Activated naive CD4-positive, alpha-beta T cell treated with anti-CD3 and anti-CD28 coated beads, Interleukin-2, amount 10 ng/mL, durations not matched to agents 7 days and 5 days (primary cell): ENCODE measurements at regions not wholly inside any gene's neighbourhood (a gene's known extent, or its start where the extent isn't known, plus 50 kb on each side); places are given as distances from the start of the nearest gene placed in this dataset.
"Not testable (repeated sequence)": the region's sequence is repeated elsewhere in the genome, so short reads cannot be mapped to it uniquely, and the experiment has no call there.

Experiments used
- CTCF ChIA-PET: fragments of 350-600 bp; sonication (Branson Sonifier 250); formaldehyde crosslinking; loops from one replicate; lab custom pipeline; 2021; ENCODE audit warnings: antibody characterized with exemption; lab: Charles Lee
- DNase-seq: peaks from one replicate; pipeline ENCODE4 v3.0.0-alpha.2; 2020
- H3K27ac Mint-ChIP-seq: one replicate; pipeline ENCODE4 v1.8.0; 2021; ENCODE audit warnings: mild to moderate bottlenecking, moderate library complexity, mixed read lengths
- H3K27me3 Mint-ChIP-seq: one replicate; pipeline ENCODE4 v1.8.0; 2021; ENCODE audit warnings: mild to moderate bottlenecking, mixed read lengths
- H3K36me3 Mint-ChIP-seq: one replicate; pipeline ENCODE4 v1.8.0; 2021; ENCODE audit warnings: mixed read lengths
- H3K4me1 Mint-ChIP-seq: one replicate; pipeline ENCODE4 v1.8.0; 2021; ENCODE audit warnings: mixed read lengths
- H3K4me3 Mint-ChIP-seq: one replicate; pipeline ENCODE4 v1.8.0; 2021; ENCODE audit warnings: mild to moderate bottlenecking, moderate library complexity, mixed read lengths
- H3K9me3 Mint-ChIP-seq: one replicate; pipeline ENCODE4 v1.8.0; 2021; ENCODE audit warnings: mixed read lengths

GRCh38 chr1:221576268-221576667 is 165.6 kb downstream of the DUSP10 start:
- Mint-ChIP-seq H3K4me3 (no peak overlapping the region), H3K27ac (no peak overlapping the region), H3K4me1 (no peaks in the 10 kb centered on the region), H3K9me3 (no peaks in the 10 kb centered on the region), H3K36me3 (no peaks in the 10 kb centered on the region), H3K27me3 (no peaks in the 10 kb centered on the region)
- no peak for DNase-seq
- CTCF ChIA-PET, result interaction anchor here (0.6 kb wide), 1 partner anchor 557 kb away, joined by 3 read pairs; no protein-coding TSS in a partner anchor

DNA sequence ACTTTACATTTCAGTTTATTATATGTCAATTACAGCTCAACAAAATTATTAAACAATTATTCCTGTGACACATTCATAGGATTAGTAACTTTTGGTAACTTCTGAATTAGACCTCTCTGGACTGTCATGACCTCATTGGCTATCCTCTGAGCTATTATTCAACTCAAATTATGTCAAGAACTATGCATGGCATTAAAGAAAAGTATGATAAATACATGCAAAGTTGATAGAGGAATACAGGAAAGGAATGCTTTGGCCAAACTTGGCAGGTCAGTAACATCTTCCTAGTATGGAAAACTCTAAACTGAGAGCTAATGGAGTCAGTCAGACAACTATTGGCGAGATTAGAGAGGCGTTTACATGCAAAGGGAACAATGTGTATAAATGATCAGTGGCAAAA is 158.4 kb downstream of the DUSP10 start:
- Mint-ChIP-seq H3K4me3 (no peak overlapping the region), H3K27ac (peak overlapping the region; percentile 9)
- CTCF ChIA-PET, result no interaction called here

GRCh38 chr1:221587013-221587412 is 154.9 kb downstream of the DUSP10 start:
- H3K9me3 Mint-ChIP-seq, DNase-seq, H3K27me3 Mint-ChIP-seq, H3K27ac Mint-ChIP-seq, H3K36me3 Mint-ChIP-seq, CTCF ChIA-PET, H3K4me1 Mint-ChIP-seq, H3K4me3 Mint-ChIP-seq: not testable (repeated sequence)

More for the DNA sequence above, 158.4 kb downstream of the DUSP10 start:
- Mint-ChIP-seq H3K36me3 (no peaks in the 10 kb centered on the region), H3K27me3 (peaks cover 9% of the 10 kb centered on the region), H3K4me1 (no peaks in the 10 kb centered on the region), H3K9me3 (no peaks in the 10 kb centered on the region)
- DNase-seq, result no peak

DNA sequence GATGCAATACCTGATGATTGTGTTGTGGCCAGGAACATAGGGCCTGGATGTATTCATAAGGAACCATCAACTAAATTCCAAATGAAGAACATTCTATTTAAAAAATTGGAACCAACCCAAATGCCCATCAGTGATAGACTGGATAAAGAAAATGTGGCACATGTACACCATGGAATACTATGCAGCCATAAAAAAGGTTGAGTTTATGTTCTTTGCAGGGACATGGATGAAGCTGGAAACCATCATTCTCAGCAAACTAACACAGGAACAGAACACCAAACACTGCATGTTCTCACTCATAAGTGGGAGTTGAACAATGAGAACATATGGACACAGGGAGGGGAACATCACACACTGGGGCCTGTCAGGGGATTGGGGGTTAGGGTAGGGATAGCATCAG is 150.6 kb downstream of the DUSP10 start:
- H3K4me1 Mint-ChIP-seq, H3K9me3 Mint-ChIP-seq: not testable (repeated sequence)

DNA sequence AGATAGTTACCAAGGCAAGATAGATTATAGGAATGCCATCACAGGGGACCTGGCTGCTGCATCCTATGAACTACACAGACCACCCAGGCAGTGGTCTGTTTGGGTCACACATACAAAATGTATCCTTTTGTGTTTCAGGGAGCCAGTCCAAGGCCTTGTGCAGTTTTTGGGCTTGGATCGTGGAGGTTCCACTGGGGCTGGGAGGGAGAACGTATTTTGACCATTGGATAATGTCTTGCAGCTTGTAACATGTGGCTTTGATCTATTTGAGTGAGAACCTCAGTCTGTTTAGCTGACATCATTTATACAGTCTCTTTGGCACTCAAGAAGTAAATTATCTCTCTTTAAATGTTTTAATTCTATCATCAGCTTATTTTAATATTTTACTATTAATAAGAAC is 147.3 kb downstream of the DUSP10 start:
- CTCF ChIA-PET, result no interaction called here
- DNase-seq, result no peak
- no peaks in the 10 kb centered on the region for H3K4me1 Mint-ChIP-seq
- no peaks in the 10 kb centered on the region for H3K27me3 Mint-ChIP-seq
- no peaks in the 10 kb centered on the region for H3K9me3 Mint-ChIP-seq
- no peaks in the 10 kb centered on the region for H3K36me3 Mint-ChIP-seq
- no peak overlapping the region for H3K4me3 Mint-ChIP-seq
- H3K27ac Mint-ChIP-seq, result no peak overlapping the region

More for the DNA sequence above, 150.6 kb downstream of the DUSP10 start:
- H3K27me3 Mint-ChIP-seq, H3K36me3 Mint-ChIP-seq, CTCF ChIA-PET, H3K4me3 Mint-ChIP-seq, H3K27ac Mint-ChIP-seq, DNase-seq: not testable (repeated sequence)

DNA sequence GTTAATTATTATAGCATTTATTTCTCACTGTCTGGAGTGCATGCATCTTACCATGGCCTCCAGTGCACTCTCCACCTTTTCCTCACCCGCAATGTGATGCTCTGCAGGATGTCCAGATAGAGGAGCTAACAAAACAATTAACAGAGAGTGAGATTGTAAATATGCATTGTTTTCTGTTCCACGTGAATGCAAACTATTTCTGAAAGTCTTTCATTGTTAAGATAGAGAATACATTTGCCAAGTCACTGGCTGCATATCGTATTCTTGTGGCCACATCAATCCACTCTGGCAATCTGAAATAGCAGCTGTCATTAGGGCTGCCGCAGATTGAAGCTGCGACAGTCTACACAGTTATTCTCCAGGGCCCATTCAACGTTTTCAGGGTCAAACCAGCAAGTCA is 143.8 kb downstream of the DUSP10 start:
- no peaks in the 10 kb centered on the region for H3K27me3 Mint-ChIP-seq
- no peak overlapping the region for H3K4me3 Mint-ChIP-seq
- H3K27ac Mint-ChIP-seq, result no peak overlapping the region
- no peak for DNase-seq
- CTCF ChIA-PET, result no interaction called here
- no peaks in the 10 kb centered on the region for H3K36me3 Mint-ChIP-seq
- H3K4me1 Mint-ChIP-seq, result no peaks in the 10 kb centered on the region
- H3K9me3 Mint-ChIP-seq, result no peaks in the 10 kb centered on the region

DNA sequence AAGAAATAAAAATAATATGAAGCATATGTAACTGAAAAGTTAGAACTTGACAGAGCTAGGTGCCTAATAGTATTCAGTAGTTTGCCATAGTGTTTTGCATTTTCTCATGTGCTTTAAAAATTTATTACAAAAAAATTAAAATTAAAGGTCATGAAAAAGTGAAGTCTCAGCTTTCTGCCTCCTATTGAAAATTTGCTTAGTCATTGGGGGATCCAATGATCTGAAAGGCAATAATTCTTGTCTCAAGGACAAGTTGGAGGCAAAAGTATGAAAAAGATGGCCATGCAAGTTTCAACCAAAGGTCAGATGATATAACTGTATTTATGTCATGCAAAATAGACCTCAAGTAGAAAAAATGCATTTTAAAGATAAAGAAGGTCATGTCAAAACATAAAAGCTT is 140.7 kb downstream of the DUSP10 start:
- no peak overlapping the region for H3K27ac Mint-ChIP-seq
- DNase-seq, result no peak
- no peaks in the 10 kb centered on the region for H3K27me3 Mint-ChIP-seq
- no peak overlapping the region for H3K4me3 Mint-ChIP-seq
- no peaks in the 10 kb centered on the region for H3K9me3 Mint-ChIP-seq
- CTCF ChIA-PET, result no interaction called here
- no peaks in the 10 kb centered on the region for H3K36me3 Mint-ChIP-seq
- no peaks in the 10 kb centered on the region for H3K4me1 Mint-ChIP-seq

DNA sequence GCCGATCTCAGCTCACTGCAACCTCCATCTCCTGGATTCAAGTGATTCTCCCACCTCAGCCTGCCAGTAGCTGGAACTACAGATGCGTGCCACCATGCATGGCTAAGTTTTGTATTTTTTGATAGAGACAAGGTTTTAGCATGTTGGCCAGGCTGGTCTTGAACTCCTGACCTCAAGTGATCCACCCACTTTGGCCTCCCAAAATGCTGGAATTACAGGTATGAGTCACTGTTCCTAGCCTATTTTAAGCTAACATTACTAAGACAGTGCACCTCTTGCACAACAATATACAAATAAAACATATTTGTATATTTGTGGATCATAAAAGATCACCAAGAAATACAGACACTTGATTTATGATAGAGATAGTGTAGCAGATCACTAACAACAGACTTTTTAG is 139.1 kb downstream of the DUSP10 start:
- CTCF ChIA-PET, result no interaction called here
- Mint-ChIP-seq H3K4me3 (no peak overlapping the region), H3K4me1 (no peaks in the 10 kb centered on the region), H3K27ac (no peak overlapping the region), H3K9me3 (no peaks in the 10 kb centered on the region), H3K36me3 (no peaks in the 10 kb centered on the region), H3K27me3 (no peaks in the 10 kb centered on the region)
- no peak for DNase-seq

DNA sequence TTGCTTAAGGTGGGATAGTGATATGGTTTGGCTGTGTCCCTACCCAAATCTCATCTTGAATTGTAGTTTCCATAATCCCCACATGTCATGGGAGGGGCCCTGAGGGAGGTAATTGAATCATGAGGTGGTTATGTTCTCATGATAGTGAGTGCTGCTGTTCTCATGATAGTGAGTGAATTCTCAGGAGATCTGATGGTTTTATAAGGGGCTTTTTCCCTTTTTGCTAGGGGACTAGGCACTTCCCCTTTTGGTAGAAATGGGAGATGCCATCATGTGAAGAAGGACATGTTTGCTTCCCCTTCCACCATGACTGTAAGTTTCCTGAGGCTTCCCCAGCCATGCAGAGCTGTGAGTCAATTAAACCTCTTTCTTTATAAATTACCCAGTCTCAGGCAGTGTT is 137.5 kb downstream of the DUSP10 start:
- H3K9me3 Mint-ChIP-seq, H3K4me3 Mint-ChIP-seq, H3K27me3 Mint-ChIP-seq, DNase-seq, CTCF ChIA-PET, H3K4me1 Mint-ChIP-seq, H3K36me3 Mint-ChIP-seq, H3K27ac Mint-ChIP-seq: not testable (repeated sequence)

- Mint-ChIP-seq H3K36me3 (no peaks in the 10 kb centered on the region), H3K27ac (no peak overlapping the region), H3K27me3 (no peaks in the 10 kb centered on the region), H3K4me3 (no peak overlapping the region), H3K4me1 (no peaks in the 10 kb centered on the region), H3K9me3 (no peaks in the 10 kb centered on the region)
- CTCF ChIA-PET, result no interaction called here
- no peak for DNase-seq
These were observed 136.9 kb downstream of the DUSP10 start for GRCh38 chr1:221604948-221605347.

- DNase-seq, result no peak
- CTCF ChIA-PET, result no interaction called here
- no peak overlapping the region for H3K4me3 Mint-ChIP-seq
These were observed 136.3 kb downstream of the DUSP10 start for GRCh38 chr1:221605569-221605968.

GRCh38 chr1:221606256-221606655 is 135.6 kb downstream of the DUSP10 start:
- CTCF ChIA-PET, result no interaction called here
- no peak overlapping the region for H3K27ac Mint-ChIP-seq
- no peak for DNase-seq

More at GRCh38 chr1:221605569-221605968, 136.3 kb downstream of the DUSP10 start:
- H3K4me1 Mint-ChIP-seq, result no peaks in the 10 kb centered on the region
- no peaks in the 10 kb centered on the region for H3K9me3 Mint-ChIP-seq
- H3K36me3 Mint-ChIP-seq, result no peaks in the 10 kb centered on the region
- no peak overlapping the region for H3K27ac Mint-ChIP-seq
- H3K27me3 Mint-ChIP-seq, result no peaks in the 10 kb centered on the region

DNA sequence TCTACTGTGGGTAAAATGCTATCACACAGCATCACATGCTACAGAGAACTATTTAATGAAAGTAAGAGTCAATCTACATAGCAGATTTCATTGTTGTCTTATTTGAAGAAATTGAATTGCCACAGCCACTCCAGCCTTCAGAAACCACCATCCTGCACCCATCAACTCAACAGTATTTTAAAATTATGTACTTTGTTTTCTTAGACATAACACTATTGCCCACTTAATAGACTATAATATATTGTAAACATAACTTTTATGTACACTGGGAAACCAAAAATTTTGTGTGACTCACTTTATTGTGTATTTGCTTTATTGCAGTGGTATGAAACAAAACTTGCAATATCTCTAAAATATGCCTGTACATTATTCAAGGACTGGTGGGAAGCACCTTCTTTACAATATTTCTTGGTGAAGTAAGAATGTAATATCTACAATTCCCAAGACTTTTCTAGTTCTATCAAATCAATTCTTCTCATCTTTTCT is 133.0 kb downstream of the DUSP10 start:
- CTCF ChIA-PET, result no interaction called here
- Mint-ChIP-seq H3K9me3 (no peaks in the 10 kb centered on the region), H3K36me3 (no peaks in the 10 kb centered on the region), H3K27ac (no peak overlapping the region), H3K27me3 (no peaks in the 10 kb centered on the region), H3K4me3 (no peak overlapping the region), H3K4me1 (no peaks in the 10 kb centered on the region)
- no peak for DNase-seq

More at GRCh38 chr1:221606256-221606655, 135.6 kb downstream of the DUSP10 start:
- Mint-ChIP-seq H3K9me3 (no peaks in the 10 kb centered on the region), H3K4me1 (no peaks in the 10 kb centered on the region), H3K4me3 (no peak overlapping the region), H3K36me3 (no peaks in the 10 kb centered on the region), H3K27me3 (no peaks in the 10 kb centered on the region)

GRCh38 chr1:221611656-221612046 is 130.2 kb downstream of the DUSP10 start:
- H3K36me3 Mint-ChIP-seq, result no peaks in the 10 kb centered on the region
- no peak overlapping the region for H3K27ac Mint-ChIP-seq
- H3K27me3 Mint-ChIP-seq, result no peaks in the 10 kb centered on the region
- DNase-seq, result no peak
- CTCF ChIA-PET, result no interaction called here
- no peaks in the 10 kb centered on the region for H3K4me1 Mint-ChIP-seq
- H3K9me3 Mint-ChIP-seq, result no peaks in the 10 kb centered on the region
- H3K4me3 Mint-ChIP-seq, result no peak overlapping the region

GRCh38 chr1:221612047-221612777 is 129.7 kb downstream of the DUSP10 start:
- no peak overlapping the region for H3K4me3 Mint-ChIP-seq
- CTCF ChIA-PET, result no interaction called here
- no peaks in the 10 kb centered on the region for H3K4me1 Mint-ChIP-seq
- no peak overlapping the region for H3K27ac Mint-ChIP-seq
- no peaks in the 10 kb centered on the region for H3K36me3 Mint-ChIP-seq
- DNase-seq, result no peak
- no peaks in the 10 kb centered on the region for H3K27me3 Mint-ChIP-seq
- H3K9me3 Mint-ChIP-seq, result no peaks in the 10 kb centered on the region
